C4-2B (cell line): ENCODE measurements at regions not wholly inside any gene's neighbourhood (a gene's known extent, or its start where the extent isn't known, plus 50 kb on each side); places are given as distances from the start of the nearest gene placed in this dataset.

Experiments used
- H3K27ac ChIP-seq: fragments of 450-650 bp; 2 replicates; pipeline ENCODE4 v1.5.1; 2017
- ZFX ChIP-seq: fragments of 450-650 bp; IDR thresholded peaks from 2 replicates; pipeline ENCODE4 v1.6.1; 2017
- TF ChIP-seq, protein P1 (sequence below): fragments of 450-650 bp; conservative IDR thresholded peaks from 2 replicates; pipeline ENCODE4 v1.5.1; 2017; ENCODE audit warnings: mild to moderate bottlenecking

DNA sequence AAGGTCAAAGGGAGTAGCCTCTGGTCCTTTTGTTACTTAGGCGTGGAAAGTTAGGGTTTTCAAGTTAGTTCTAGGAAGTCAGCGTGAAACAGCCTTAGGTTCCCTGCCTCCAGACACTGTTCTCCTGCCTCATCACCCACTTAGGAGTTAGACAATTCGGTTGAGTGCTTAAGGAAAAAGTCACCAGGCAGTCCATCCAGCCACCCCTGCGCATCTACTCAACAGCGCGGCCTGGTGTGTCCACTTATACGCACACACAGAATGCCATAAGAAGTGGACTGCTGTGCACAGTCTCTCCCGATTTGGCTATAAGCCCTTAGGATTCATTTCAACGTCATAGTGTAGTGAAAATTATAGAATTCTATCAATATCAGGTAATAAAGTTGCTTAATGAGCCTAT is 470.8 kb upstream of the TNP1 start:
- no peak overlapping the region for H3K27ac ChIP-seq
- no peak for TF ChIP-seq ZFX
- TF ChIP-seq, protein P1, sequence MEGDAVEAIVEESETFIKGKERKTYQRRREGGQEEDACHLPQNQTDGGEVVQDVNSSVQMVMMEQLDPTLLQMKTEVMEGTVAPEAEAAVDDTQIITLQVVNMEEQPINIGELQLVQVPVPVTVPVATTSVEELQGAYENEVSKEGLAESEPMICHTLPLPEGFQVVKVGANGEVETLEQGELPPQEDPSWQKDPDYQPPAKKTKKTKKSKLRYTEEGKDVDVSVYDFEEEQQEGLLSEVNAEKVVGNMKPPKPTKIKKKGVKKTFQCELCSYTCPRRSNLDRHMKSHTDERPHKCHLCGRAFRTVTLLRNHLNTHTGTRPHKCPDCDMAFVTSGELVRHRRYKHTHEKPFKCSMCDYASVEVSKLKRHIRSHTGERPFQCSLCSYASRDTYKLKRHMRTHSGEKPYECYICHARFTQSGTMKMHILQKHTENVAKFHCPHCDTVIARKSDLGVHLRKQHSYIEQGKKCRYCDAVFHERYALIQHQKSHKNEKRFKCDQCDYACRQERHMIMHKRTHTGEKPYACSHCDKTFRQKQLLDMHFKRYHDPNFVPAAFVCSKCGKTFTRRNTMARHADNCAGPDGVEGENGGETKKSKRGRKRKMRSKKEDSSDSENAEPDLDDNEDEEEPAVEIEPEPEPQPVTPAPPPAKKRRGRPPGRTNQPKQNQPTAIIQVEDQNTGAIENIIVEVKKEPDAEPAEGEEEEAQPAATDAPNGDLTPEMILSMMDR, result no peak

DNA sequence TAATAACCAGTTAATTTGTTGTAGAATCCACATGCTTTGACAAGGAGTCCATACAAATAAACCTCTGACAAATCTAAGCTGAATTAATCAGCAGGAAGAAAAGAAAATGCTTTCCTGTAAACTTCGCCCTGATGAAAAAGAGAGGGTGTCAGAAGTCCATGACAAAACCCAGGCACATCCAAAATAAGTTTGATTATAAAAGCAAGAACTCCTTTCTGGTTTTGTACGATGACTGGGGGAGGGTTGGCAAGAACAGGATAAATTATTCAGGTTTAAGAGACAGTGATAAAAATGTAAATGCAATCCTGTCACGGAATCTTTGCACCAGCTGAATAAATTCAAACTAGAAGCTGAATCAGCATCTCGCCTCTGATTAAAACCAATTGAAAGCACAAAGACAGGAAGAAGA is 469.2 kb upstream of the TNP1 start:
- no peak for TF ChIP-seq ZFX
- TF ChIP-seq, protein P1, result no peak
- no peak overlapping the region for H3K27ac ChIP-seq

DNA sequence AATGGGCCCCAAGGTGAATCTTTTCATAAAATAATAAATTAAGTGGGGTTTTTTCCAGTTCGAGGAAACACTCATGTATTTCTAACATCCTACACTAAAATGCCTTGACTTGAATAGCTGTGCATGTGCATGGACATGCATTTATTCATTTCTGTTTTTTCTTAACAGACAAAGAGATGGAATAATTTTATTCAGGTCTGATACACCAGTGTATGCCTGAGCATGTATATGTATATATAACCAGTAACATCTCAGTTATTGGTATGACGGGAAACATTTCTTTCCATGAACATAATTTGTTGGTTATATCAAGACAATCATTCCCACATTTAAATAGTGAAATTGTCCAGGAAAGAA is 468.7 kb upstream of the TNP1 start:
- H3K27ac ChIP-seq, result no peak overlapping the region
- TF ChIP-seq ZFX, result no peak
- TF ChIP-seq, protein P1, result no peak

DNA sequence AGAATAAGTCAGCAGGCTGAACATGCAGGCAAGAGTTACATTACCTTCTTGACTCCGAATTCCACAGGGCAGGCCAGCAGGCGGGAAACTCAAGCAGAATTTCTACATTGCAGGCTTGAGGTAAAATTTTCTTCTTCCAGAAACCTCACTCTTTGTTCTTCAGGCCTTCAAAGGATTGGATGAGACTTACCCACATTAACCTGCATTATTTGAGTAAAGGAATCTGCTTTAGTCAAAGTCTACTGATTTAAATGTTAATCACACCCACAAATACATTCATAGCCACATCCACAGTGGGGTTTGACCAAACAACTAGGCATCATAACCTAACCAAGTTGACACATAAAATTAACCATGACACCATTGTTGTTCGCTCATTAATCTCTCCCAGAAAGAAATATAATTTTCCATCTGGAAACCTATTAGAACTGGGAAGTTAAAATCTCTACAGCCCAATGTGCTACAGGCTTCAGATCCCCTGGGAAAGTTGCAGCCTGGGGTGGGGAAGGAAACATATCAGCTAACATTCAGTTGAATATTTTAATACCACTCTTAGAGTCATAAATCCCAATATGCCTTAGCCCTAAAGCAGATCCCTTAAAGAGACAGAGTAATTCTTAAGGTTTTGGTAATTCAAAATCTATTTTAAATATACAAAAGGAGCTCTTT is 468.2 kb upstream of the TNP1 start:
- H3K27ac ChIP-seq, result no peak overlapping the region
- TF ChIP-seq, protein P1, result no peak
- no peak for TF ChIP-seq ZFX

DNA sequence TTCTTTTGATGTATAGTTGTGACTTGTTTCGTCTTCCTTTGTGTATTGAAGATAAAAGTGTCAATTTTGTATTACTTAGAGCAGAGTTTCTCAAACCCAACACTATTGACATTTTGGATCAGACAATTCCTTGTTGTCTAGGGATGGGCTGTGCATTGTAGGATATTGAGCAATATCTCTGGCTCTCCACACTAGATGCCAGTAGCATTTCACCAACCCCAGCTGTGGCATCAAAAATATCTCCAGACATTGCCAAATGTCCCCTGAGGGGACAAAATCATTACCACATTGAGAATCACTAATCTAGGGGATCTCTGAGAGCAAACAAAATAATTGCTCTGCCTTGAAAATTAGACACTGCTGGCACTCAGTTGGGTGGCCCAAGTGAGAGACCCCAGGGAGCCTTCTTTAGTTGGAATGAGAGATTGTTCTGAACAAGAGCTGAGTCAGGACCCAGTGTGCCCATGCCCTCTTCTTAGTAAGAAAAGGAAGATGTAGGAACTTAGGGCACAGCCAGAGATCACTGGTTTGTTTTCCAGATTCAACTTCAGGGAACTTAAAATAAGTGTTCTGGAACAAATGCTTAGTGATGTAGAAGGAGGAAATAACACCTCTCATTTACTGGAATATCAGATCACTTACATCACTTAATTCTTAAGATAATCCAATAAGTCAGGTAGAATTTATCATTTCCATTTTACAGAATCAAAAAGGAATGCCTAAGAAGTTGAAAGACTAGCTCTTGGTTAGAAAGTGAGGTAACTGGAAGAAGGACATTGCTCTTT is 466.6 kb upstream of the TNP1 start:
- no peak overlapping the region for H3K27ac ChIP-seq
- TF ChIP-seq, protein P1, result no peak
- TF ChIP-seq ZFX, result no peak

DNA sequence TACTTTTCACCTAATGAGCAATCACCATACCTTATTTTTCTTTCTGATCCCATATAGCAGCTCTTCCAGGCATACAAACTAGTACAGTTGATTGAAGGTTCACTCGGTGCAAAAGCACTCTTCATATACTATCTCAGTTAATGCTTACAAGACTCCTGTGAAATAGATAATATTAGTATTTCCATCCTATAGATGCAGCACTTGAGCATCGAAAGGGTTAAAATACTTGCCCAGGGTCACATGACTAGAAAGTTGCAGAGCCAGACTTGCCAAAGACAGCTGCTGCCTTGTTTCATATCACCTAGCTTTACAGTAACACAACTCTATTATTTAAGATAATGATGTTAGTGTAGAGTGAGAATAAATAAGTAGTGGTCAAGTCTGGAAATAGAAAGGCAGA is 466.0 kb upstream of the TNP1 start:
- no peak overlapping the region for H3K27ac ChIP-seq
- no peak for TF ChIP-seq ZFX
- TF ChIP-seq, protein P1, result no peak

DNA sequence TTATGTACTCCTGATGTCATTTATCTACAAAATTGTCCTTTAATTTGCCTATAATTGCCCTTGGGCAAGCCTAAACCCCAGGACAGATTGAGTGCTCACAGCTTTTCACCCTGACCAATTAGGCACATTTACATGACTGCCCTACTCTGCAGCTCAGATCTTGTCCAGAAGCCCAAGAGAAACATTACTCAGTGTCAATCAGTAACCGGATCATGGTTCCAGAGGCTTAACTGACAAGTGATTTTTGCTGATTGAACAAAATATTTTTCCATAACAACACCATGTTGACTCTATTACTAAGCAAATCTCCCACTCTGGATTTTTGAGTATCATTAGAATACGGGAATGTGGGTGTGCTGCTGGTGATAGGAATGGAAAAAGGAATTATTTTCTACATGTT is 465.4 kb upstream of the TNP1 start:
- H3K27ac ChIP-seq, result no peak overlapping the region
- TF ChIP-seq, protein P1, result no peak
- no peak for TF ChIP-seq ZFX
